Posterior cingulate gyrus (tissue), 11 donors: ENCODE measurements at regions not wholly inside any gene's neighbourhood (a gene's known extent, or its start where the extent isn't known, plus 50 kb on each side); places are given as distances from the start of the nearest gene placed in this dataset.
"Not testable (repeated sequence)": the region's sequence is repeated elsewhere in the genome, so short reads cannot be mapped to it uniquely, and the experiment has no call there.

Experiments used
- DNase-seq, 10 donors: peaks; one replicate each; pipeline versions ENCODE4 v3.0.0 to v3.0.0-alpha.2; 2020 to 2021; ENCODE audit warnings: mixed read lengths in 3 of 10
- intact Hi-C: fragments of 100-400 bp; cut with DNase I; formaldehyde crosslinking; loops from one replicate; pipeline ENCODE4 v1.15.1; 2023

DNA sequence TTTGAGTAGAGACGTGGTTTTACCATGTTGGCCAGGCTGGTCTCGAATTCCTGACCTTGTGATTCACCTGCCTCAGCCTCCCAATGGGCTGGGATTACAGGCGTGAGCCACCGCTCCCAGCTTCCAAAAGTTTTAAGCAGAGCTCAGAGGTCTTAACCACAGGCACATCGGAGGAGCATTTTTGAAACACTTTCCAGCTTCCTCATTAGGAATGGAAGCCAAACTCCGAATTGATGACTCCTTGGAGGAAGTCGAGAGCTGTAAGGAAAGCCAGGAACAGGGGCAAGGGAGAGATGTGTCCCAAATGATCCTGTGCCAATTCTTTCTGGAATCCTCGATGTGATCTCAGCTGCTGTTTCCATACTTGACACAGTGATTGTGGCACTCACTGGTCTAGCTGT, 56.2 kb upstream of the CCZ1B start:
- DNase-seq, intact Hi-C loops: not testable (repeated sequence)

DNA sequence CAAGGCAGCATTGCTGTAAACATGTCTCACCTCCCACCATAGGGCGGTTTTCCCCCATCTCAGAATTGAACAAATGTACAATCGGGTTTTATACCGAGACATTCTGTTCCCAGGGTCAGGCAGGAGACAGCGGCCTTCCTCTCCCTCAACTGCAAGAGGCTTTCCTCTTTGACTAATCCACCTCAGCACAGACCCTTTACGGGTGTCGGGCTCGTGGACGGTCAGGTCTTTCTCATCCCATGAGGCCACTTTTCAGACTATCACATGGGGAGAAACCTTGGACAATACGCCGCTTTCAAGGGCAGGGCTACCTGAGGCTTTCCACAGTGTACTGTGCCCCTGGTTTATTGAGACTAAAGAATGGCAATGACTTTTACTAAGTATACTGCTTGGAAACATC, 57.7 kb upstream of the CCZ1B start:
- intact Hi-C loops = not testable (repeated sequence)
- DNase-seq = peak in 1 of 10 donors; percentile 60

DNA sequence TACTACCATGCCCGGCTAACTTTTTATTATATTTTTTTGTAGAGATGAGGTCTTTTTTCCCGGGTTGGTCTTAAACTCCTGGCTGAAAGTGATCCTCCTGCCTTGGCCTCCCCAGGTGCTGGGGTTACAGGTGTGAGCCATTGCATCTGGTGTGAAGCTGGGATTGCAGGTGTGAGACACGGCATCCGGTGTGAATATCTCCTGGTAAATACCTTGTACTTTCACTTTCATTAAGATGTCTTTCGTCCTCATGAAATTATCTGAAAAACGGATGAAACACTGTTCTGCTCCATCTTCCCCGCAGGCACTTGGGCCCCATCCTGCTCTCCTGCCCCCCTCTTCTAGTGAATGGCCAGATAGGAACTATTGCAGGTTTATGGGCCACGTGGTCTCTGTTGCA, 60.1 kb upstream of the CCZ1B start:
- DNase-seq = no peak

DNA sequence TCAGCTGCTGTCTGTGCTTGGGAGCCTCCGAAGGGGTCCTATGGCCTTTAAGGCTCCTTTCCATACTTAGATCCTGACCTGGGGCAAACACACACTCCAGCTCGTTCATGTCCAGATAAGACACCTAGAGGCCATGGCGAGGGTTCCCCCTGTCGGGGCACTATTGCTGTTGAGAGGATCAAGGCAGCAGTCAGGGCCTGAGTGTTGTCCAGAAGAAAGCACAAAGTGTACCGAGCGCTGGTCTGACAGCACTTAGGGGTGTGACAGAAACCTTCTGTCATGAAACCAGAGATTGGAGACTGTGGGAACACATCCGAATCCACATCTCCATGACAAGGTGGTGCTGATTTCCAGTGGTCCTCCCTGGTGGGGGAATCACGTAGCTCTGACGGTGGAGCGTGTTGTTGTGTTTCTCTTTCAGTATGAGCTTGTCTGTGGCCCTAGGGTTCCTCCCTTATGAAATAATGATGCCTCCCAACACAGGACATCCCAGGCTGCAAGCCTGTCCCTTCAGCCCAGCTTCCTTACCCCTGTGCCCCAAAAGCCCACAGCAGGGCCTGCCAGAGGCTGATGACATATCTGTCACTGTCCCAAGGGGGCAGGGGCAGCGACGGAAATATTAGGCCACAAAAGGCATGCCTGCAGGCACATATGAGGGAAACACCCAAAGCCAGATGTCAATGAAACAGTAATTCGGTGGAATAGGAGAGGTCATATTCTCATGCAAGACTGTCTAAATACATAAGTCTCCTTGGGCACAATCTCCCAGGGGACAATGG, 62.4 kb upstream of the CCZ1B start:
- intact Hi-C loops = not testable (repeated sequence)

More for the DNA sequence above, 60.1 kb upstream of the CCZ1B start:
- intact Hi-C loops = no loop called here

DNA sequence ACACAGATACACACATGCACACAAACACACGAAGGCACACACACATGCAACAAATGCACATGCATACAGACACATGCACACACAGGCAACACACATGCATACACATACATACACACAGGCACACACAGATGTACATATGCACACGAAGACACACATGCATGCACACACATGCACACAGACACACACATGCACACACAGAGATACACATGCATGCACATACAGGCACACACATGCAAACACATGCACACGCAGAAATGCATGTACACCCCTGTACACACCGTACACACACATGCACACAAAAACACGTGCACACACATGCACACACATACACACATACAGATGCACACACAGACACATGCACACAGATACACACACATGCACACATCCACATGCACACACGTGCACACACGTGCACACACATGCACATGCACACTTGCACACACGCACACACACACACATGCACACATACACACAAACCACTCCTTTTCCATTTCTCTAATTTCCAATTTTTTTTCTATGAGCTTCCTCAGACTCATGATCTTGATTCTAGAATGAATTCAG, 63.3 kb upstream of the CCZ1B start:
- intact Hi-C loops = no loop called here
- no peak for DNase-seq

More for the DNA sequence above, 62.4 kb upstream of the CCZ1B start:
- DNase-seq = not testable (repeated sequence)

DNA sequence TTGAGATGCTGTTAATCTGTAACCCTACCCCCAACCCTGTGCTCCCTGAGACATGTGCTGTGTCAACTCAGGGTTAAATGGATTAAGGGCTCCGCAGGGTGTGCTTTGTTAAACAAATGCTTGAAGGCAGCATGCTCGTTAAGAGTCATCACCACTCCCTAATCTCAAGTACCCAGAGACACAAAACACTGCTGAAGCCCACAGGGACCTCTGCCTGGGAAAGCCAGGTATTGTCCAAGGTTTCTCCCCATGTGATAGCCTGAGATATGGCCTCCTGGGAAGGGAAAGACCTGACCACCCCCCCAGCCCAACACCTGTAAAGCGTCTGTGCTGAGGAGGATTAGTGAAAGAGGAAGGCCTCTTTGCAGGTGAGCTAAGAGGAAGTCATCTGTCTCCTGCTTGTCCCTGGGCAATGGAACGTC, 76.0 kb upstream of the CCZ1B start:
- DNase-seq, intact Hi-C loops: not testable (repeated sequence)

DNA sequence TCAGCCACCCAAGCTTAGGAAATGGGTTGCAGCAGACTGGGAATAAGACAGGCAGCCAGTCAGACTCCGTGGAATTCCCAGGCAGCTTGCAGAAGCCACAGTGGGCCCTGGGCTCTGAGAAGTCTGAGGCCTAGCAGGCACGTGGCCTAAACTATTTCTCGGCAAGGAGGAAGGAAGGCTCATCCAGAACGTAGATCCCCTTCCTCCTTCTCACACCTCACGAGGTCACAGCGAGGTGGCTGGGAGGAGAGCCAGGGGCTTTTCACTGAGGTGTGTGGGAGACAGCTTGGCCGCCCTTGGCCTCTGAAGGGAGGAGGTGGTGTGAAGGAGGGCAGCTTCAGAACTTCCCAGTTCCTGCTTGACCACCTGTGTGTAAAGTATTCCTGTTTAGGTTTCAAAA, 77.2 kb upstream of the CCZ1B start:
- DNase-seq = peak in 1 of 10 donors; percentile 48
- intact Hi-C loops = not testable (repeated sequence)

DNA sequence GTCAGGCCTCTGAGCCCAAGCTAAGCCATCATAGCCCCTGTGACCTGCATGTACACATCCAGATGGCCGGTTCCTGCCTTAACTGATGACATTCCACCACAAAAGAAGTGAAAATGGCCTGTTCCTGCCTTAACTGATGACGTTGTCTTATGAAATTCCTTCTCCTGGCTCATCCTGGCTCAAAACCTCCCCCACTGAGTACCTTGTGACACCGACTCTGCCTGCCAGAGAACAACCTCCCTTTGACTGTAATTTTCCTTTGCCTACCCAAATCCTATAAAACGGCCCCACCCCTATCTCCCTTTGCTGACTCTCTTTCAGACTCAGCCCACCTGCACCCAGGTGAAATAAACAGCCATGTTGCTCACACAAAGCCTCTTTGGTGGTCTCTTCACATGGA, 77.7 kb upstream of the CCZ1B start:
- intact Hi-C loops, DNase-seq: not testable (repeated sequence)

DNA sequence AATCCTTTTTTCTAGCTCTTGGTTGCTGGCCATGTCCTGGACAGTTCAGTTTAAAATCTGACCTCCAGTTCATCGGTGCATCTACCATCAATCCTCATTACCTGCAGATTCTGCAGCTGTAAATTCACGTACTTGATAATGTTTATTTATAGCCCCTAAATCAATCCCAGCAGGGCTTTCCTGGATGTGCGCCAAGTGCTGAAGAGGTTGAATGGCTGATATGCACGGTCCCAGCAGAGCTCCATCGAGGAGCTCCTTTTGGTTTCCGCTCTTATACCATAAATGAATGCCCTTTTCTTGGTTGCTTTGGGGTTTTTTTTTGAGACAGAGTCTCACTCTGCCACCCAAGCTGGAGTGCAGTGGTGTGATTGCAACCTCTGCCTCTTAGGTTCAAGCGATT, 91.2 kb upstream of the CCZ1B start:
- intact Hi-C loops = no loop called here
- peak in 1 of 10 donors; percentile 18 for DNase-seq

DNA sequence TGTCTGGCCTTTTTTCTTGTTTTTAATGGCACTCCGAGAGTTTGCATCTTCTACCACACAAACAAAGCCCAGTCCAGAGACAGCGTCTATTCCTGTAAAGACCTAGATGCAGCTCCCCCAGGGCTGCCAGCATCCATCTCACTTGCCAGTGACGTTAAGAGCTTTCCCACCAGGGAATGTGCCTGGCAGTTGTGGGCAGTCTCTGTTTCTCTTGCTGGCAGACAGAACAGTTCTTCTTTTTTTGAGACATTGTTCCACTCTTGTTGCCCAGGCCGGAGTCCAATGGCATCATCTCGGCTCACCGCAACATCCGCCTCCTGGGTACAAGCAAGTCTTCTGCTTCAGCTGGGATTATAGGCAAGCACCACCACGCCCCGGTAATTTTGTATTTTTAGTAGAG, 93.1 kb upstream of the CCZ1B start:
- intact Hi-C loops = not testable (repeated sequence)
- DNase-seq = peak in 1 of 10 donors; percentile 31

DNA sequence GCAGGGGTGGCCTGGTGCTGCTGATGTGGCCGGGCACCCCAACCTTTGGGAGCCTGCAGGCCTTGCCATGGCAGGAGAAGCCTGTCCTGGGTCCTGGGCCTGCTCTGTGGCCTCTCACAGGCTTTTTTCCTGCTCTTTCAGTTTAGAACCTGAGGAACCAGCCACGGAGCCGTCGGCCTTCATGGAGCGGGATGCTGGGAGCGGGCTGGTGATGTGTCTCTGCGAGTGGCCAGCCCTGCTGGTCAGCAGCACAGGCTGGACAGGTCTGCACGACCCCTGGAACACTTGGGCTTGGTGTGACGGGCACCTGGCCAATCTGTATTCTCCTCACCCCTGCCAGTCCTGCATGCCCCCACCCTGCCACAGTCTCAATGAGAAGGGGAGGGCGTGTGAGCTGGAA, 98.4 kb upstream of the CCZ1B start:
- DNase-seq = peak in 2 of 10 donors; percentile 49 to 72

DNA sequence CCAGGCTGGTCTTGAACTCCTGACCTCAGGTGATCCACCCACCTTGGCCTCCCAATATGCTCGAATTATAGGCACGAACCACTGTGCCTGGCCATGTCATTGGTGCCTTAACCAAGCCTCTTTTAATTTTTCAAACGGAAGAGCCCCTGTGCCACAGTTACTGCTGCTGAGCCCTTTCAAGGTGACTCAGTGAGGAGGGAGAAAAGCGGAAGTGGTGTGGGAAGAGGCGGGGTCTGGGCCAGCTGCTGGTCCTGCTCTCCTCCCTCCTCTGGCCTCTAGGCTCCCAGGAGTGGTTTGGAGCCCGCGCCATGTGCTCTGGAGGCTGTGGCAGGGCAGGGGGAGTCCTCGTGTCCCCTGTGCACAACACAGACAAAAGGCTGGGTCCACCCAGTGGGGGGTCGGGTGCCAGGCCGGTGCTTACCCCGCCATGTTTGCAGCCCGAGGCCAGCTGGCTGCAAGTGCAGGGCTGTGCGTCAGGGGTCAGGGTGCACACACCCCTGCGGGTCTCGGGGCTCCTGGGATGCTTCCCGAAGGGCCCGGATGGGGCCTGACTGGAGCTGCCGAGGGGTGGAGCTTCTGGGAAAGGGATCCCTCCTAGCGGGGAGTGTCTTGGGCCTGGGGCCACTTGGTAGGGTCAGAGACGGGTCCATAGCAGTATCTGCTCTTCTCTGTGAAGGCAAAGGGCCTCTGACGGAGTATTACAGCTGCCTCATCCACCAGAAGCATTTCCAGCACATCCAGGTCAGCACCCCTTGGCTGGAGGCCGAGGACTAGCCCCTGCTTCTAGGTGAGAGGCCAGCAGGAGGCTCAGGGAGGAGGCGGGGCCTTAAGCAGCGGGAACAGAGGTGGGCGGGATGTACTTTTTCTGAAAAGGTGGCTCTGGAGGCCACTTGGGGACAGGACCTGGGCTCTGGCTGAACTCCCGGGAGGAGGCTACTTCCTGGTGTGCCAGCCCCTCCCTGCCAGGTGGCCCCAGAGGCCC, 100.4 kb upstream of the CCZ1B start:
- intact Hi-C loops = not testable (repeated sequence)
- DNase-seq = peak in 1 of 10 donors; percentile 55

More for the DNA sequence above, 98.4 kb upstream of the CCZ1B start:
- intact Hi-C loops = not testable (repeated sequence)

DNA sequence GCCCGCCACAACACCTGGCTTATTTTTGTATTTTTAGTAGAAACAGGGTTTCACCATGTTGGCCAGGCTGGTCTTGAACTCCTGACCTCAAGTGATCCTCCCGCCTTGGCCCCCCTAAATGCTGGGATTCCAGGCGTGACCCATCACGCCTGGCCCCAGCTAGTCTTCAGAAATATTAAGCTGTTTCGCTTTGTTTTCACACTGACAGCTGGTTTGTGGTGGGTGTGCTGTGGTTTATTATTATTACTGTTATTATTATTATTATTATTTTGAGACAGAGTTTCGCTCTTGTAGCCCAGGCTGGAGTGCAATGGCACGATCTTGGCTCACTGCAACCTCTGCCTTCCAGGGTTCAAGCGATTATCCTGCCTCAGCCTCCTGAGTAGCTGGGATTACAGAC, 101.6 kb upstream of the CCZ1B start:
- intact Hi-C loops = not testable (repeated sequence)
- DNase-seq = peak in 1 of 10 donors; percentile 22

DNA sequence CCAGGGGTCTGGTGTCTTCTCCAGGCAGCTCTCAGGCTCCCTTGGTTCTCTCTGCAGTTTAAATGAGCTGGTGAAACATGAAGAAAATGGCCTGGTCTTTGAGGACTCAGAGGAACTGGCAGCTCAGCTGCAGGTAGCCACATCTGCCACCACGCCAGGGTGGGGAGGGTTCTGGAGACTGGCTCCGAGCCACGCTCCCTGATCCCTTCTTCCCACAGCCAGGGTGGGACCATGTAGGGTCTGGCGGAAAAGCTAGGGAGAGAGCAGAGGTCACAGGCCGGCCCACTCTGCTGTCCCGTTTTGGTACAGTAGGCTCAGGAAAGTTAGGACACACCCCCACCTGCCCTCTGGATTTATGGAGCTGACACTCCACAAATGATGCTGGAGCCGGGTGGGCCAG, 103.5 kb upstream of the CCZ1B start:
- peak in 2 of 10 donors; percentile 66 to 76 for DNase-seq
- intact Hi-C loops = not testable (repeated sequence)

DNA sequence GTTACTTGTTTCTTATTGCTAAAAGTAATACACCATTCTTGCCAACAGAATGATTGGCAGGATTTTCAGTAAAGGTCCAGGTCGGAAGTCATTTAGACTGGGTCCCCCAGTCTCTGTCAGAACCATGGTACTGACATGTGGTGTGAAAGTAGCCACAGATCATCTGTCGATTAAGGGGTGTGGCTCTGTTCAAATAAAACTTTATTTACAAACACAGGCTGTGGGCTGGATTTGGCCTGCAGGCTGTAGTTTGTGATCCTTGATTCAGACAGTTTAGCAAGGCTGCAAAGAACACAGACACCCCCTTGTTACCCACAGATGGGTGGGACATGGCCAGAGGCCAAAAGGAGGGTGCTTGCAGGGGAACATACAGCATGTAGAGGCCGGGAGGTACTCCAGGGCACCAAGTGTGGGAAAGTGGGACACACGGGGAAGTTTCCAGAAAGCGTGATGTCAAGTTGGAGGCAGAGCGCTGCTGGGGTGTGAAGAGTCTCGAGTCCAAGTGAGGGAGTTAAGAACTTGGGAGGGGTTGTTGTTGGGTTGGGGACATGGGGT, 104.1 kb upstream of the CCZ1B start:
- intact Hi-C loops = not testable (repeated sequence)

DNA sequence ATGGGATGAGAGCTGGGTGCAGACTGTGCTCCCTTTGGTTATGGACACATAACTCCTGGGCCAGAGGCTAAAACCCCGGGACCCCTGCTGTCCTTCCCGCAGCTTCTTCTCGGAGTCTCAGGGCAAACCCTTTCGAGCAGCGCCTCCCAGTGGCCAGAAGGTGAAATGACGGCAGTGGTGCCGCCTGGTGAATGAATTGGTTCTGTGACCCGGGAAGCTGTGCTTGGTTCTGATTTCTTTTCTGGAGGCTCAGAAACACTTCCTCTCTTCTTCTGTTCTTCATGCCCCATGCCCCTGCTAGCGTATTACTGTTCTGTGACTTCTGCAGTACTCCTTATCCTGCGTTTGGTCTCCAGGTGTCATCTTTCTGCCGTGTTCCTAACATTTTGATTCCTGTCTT, 104.7 kb upstream of the CCZ1B start:
- peak in 8 of 10 donors; percentile 48 to 93 (median 68) for DNase-seq
- intact Hi-C loops = not testable (repeated sequence)

More for the DNA sequence above, 104.1 kb upstream of the CCZ1B start:
- peak in 1 of 10 donors; percentile 76 for DNase-seq

DNA sequence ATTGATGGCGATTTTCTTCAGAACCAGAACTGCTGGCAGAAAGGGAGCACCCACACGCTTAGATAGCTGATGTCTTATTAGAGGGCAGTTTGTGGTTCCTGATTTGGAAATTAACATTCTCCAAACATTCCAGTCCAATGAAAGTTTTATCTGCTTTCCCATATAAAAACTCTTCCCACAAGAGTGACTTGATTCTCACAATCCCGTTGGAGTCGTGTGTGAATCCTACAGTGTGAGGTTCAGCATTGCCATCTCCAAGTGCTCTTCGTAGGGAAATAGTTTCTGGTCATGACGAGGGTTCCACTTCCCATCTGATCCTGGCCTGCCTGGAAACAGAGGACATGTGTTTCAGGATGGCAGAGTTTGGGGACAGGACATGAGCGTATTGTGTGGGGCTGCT, 105.4 kb upstream of the CCZ1B start:
- DNase-seq, intact Hi-C loops: not testable (repeated sequence)

DNA sequence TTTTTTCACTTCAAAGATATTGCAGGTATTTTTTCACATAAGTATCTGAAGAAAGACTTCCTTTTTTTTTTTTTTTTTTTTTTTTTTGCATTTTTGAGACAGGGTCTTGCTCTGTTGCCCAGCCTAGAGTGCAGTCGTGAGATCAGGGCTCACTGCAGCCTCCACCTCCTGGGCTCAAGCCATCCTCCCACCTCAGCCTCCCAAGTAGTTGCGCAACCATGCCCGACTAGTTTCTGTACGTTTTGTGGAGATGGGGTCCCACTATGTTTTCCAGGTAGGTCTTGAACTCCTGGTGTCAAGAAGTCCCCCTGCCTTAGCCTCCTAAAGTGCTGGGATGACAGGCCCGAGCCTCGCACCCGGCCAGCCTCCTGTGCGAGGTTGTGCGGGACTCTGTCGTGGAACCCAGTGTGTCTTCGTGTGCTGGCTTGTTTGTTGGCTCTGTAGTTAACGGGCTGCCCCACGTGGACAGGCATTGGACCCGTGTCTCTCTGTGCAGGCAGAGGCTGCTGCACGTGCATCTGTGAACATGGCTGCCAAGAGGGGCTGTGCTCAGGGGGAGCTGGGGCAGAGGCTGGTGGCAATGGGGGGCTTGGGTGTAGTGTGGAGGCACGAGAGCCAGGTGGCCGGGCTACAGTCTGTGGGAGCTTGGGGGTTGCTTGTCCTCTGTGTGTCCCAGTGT, 108.0 kb upstream of the CCZ1B start:
- intact Hi-C loops = not testable (repeated sequence)
- DNase-seq = peak in 1 of 10 donors; percentile 56

DNA sequence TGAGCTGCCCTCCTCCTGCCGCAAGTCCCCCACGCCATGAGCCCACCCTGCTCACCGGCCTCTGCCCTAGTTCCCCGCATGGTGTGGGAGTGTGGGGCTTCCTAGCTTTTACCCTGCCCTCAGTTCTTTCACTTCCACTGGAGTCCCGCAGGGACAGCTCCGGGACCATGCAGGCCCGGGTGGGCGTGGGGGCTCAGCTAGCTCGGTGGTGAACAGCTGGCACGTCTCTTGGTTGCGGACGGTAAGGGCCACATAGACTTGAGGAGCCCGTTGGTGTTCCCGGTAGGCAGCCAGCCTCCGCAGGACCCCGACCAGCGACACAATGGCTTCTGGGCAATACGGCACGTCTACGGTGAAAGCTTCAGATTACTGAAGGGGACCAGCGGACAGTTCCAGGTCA, 108.9 kb upstream of the CCZ1B start:
- intact Hi-C loops = no loop called here
- no peak for DNase-seq

DNA sequence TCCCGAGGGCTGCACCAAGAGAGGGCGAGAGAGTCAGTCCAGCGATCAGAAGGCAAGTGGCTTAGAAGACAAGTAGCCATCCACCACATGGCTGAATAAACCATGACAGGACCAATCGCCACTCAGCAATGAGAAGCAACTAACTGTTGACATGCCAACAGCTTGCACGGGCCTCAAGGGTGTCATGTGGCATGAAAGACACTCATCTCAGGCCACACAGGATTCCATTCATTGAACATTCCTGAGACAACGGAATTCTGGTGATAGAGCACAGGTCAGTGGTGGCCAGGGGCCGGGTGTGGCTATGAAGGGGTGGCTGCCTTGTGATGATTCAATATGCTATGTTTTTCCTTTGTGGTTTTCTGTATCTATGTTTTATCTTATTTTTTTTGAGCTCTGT, 110.6 kb upstream of the CCZ1B start:
- DNase-seq, intact Hi-C loops: not testable (repeated sequence)
